WTC11 (cell line): ENCODE measurements at regions not wholly inside any gene's neighbourhood (a gene's known extent, or its start where the extent isn't known, plus 50 kb on each side); places are given as distances from the start of the nearest gene placed in this dataset.

ENCODE experiments used
- ATAC-seq: fragments of 200-7000 bp; cut with Tn5 transposase; 2 replicates; pipeline ENCODE4 v1.10.0; 2021; ENCODE audit warnings: mild to moderate bottlenecking, moderate library complexity
- CTCF ChIA-PET: fragments of 300-600 bp; sonication (Branson Sonifier 250); formaldehyde crosslinking; loops from one replicate; lab custom pipeline; 2021; ENCODE audit warnings: antibody characterized with exemption; lab: Charles Lee
- POLR2A ChIA-PET: fragments of 350-600 bp; sonication (Branson Sonifier 250); formaldehyde crosslinking; loops from one replicate; lab custom pipeline; 2021; ENCODE audit warnings: antibody characterized with exemption; lab: Charles Lee
- DNase-seq: peaks from one replicate; pipeline ENCODE4 v3.0.0; 2021; ENCODE audit warnings: low spot score
- H3K27ac Mint-ChIP-seq: 2 replicates; pipeline ENCODE4 v1.8.0; 2021; ENCODE audit warnings: mixed read lengths
- H3K27me3 Mint-ChIP-seq: 2 replicates; pipeline ENCODE4 v1.8.0; 2021; ENCODE audit warnings: low read depth, mild to moderate bottlenecking, moderate library complexity, mixed read lengths
- H3K36me3 Mint-ChIP-seq: 2 replicates; pipeline ENCODE4 v1.8.0; 2021; ENCODE audit warnings: mixed read lengths
- H3K4me1 Mint-ChIP-seq: 2 replicates; pipeline ENCODE4 v1.8.0; 2022; ENCODE audit warnings: mixed read lengths
- H3K4me3 Mint-ChIP-seq: 2 replicates; pipeline ENCODE4 v1.8.0; 2021; ENCODE audit warnings: mild to moderate bottlenecking, moderate library complexity, mixed read lengths
- H3K9me3 Mint-ChIP-seq: 2 replicates; pipeline ENCODE4 v1.8.0; 2021; ENCODE audit warnings: mixed read lengths
- ATF6 ChIP-seq: sonication (generic); formaldehyde crosslinking; IDR thresholded peaks from 2 replicates; pipeline ENCODE4 v1.8.1; 2023; ENCODE audit warnings: mild to moderate bottlenecking, missing genetic modification reagents
- E2F5 ChIP-seq: sonication (generic); formaldehyde crosslinking; IDR thresholded peaks from 2 replicates; pipeline ENCODE4 v1.8.1; 2022; ENCODE audit warnings: mild to moderate bottlenecking, moderate library complexity, missing genetic modification reagents
- GABPB1 ChIP-seq: sonication (generic); formaldehyde crosslinking; IDR thresholded peaks from 2 replicates; pipeline ENCODE4 v1.8.1; 2023; ENCODE audit warnings: mild to moderate bottlenecking, missing genetic modification reagents
- HMGA2 ChIP-seq: fragments of 250-450 bp; sonication (Bioruptor Pico); IDR thresholded peaks from 2 replicates; pipeline ENCODE4 v1.4.0; 2021; ENCODE audit warnings: mild to moderate bottlenecking, moderate library complexity
- HMGXB4 ChIP-seq: sonication (generic); formaldehyde crosslinking; IDR thresholded peaks from 2 replicates; pipeline ENCODE4 v1.8.1; 2023; ENCODE audit warnings: mild to moderate bottlenecking, moderate library complexity, missing genetic modification reagents
- JUN ChIP-seq: sonication (generic); formaldehyde crosslinking; IDR thresholded peaks from 2 replicates; pipeline ENCODE4 v1.8.0; 2023; ENCODE audit warnings: mild to moderate bottlenecking, missing genetic modification reagents
- MXD4 ChIP-seq: fragments of 250-450 bp; sonication (Bioruptor Pico); IDR thresholded peaks from 2 replicates; pipeline ENCODE4 v1.8.0; 2021; ENCODE audit warnings: mild to moderate bottlenecking, moderate library complexity, borderline replicate concordance
- NR1H2 ChIP-seq: sonication (generic); formaldehyde crosslinking; IDR thresholded peaks from 2 replicates; pipeline ENCODE4 v1.9.0; 2021; ENCODE audit warnings: mild to moderate bottlenecking, moderate library complexity, missing genetic modification reagents
- NR2C2 ChIP-seq: sonication (generic); formaldehyde crosslinking; IDR thresholded peaks from 2 replicates; pipeline ENCODE4 v1.8.0; 2022; ENCODE audit warnings: mild to moderate bottlenecking, missing genetic modification reagents
- NR3C1 ChIP-seq: sonication (generic); formaldehyde crosslinking; conservative IDR thresholded peaks from 2 replicates; pipeline ENCODE4 v1.8.1; 2023; ENCODE audit warnings: low read depth, mild to moderate bottlenecking, missing genetic modification reagents
- PRRX2 ChIP-seq: fragments of 250-450 bp; sonication (Bioruptor Pico); IDR thresholded peaks from 2 replicates; pipeline ENCODE4 v1.8.0; 2021; ENCODE audit warnings: mild to moderate bottlenecking
- SMAD4 ChIP-seq: sonication (generic); formaldehyde crosslinking; IDR thresholded peaks from 2 replicates; pipeline ENCODE4 v1.8.0; 2022; ENCODE audit warnings: mild to moderate bottlenecking, missing genetic modification reagents
- SOX15 ChIP-seq: fragments of 250-450 bp; sonication (Bioruptor Pico); IDR thresholded peaks from 2 replicates; pipeline ENCODE4 v1.9.0; 2021; ENCODE audit warnings: mild to moderate bottlenecking
- ZNF121 ChIP-seq: sonication (generic); formaldehyde crosslinking; IDR thresholded peaks from 2 replicates; pipeline ENCODE4 v1.8.0; 2023; ENCODE audit warnings: missing genetic modification reagents
- ZNF423 ChIP-seq: fragments of 250-450 bp; sonication (Bioruptor Pico); IDR thresholded peaks from 2 replicates; pipeline ENCODE4 v2.1.2; 2022; ENCODE audit warnings: mild to moderate bottlenecking, moderate library complexity
- TF ChIP-seq, protein P1 (sequence below): fragments of 250-450 bp; sonication (Bioruptor Pico); IDR thresholded peaks from 2 replicates; pipeline ENCODE4 v1.8.0; 2021; ENCODE audit warnings: mild to moderate bottlenecking
- TF ChIP-seq, protein P2 (sequence below): sonication (generic); formaldehyde crosslinking; IDR thresholded peaks from 2 replicates; pipeline ENCODE4 v1.8.1; 2023; ENCODE audit warnings: mild to moderate bottlenecking, missing genetic modification reagents
- TF ChIP-seq, protein P3 (sequence below): fragments of 250-450 bp; sonication (Bioruptor Pico); IDR thresholded peaks from 2 replicates; pipeline ENCODE4 v1.9.0; 2021; ENCODE audit warnings: moderate library complexity, mild to moderate bottlenecking, inconsistent platforms, borderline replicate concordance
- TF ChIP-seq, protein P4 (sequence below): fragments of 250-450 bp; sonication (Bioruptor Pico); IDR thresholded peaks from 2 replicates; pipeline ENCODE4 v1.9.0; 2021; ENCODE audit warnings: mild to moderate bottlenecking, borderline replicate concordance

DNA sequence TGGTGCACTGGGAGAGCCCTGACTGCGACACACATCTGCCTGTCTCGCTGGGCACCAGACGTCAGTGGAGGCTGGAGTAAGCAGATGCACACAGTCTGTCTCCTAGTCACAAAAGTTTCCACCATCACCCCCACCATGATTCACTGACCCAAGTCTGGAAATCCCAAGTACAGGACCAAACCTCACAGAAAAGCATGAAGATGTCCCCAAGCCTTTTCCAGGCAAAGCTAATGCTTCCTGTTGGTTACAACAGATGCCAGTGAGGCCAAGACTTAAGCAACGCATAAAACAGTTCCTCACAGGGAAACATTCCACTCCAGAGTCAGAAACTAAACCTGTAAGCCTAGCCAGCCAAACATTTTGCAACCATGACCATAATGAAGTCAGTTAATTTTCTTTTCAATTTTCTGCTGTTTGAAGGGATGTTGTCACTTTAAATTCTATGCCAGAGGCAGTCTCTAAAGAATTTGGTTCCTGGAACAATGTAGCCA lies 259.3 kb upstream of the SLC30A5 start (continued):
- TF ChIP-seq ATF6 (CRISPR knock-in tag) (no peak), JUN (CRISPR knock-in tag) (no peak), E2F5 (CRISPR knock-in tag) (no peak)

DNA sequence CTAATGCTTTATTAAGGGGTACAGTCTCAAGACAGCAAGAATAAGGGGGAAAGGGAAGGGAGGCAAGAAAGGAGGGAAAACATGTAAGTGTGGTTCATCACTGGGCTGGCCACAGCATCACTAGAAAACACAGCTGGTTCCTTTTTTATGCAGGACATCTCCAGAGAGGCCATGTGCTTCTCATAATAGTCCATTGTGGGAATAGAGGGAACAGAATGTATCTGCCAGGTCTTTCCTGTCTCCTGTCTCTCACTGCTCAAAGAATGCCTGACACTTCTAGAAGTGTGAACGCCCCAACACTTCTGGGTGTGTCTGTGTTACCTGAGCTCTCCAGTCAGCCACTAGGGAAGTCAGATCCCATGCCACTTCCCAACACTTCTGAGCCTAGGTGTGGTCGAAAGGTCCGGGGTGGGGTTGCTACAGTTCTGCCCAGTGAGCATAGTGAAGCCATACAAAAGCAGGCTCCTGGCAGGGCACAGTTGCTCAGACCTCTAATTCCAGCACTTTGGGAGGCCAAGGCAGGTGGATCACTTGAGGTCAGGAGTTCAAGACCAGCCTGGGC lies 255.6 kb upstream of the SLC30A5 start:
- no peak overlapping the region for H3K4me3 Mint-ChIP-seq
- H3K27me3 Mint-ChIP-seq: no peaks in the 10 kb centered on the region
- H3K36me3 Mint-ChIP-seq: no peaks in the 10 kb centered on the region
- no peak overlapping the region for H3K27ac Mint-ChIP-seq
- no peaks in the 10 kb centered on the region for H3K9me3 Mint-ChIP-seq
- no peak for ATAC-seq
- ChIA-PET CTCF (no interaction called here), POLR2A (no interaction called here)
- peaks cover 21% of the 10 kb centered on the region for H3K4me1 Mint-ChIP-seq
- DNase-seq: no peak
- TF ChIP-seq SOX15 (CRISPR knock-in tag): no peak
- TF ChIP-seq MXD4 (CRISPR knock-in tag): no peak
- no peak for TF ChIP-seq JUN (CRISPR knock-in tag)
- no peak for TF ChIP-seq GABPB1
- TF ChIP-seq ZNF121 (CRISPR knock-in tag): no peak
- no peak for TF ChIP-seq HMGXB4 (CRISPR knock-in tag)
- TF ChIP-seq NR1H2 (CRISPR knock-in tag): no peak
- TF ChIP-seq NR2C2 (CRISPR knock-in tag): no peak
- TF ChIP-seq NR3C1 (CRISPR knock-in tag): no peak
- no peak for TF ChIP-seq HMGA2 (CRISPR knock-in tag)
- TF ChIP-seq ZNF423 (CRISPR knock-in tag): no peak
- TF ChIP-seq, protein P1, sequence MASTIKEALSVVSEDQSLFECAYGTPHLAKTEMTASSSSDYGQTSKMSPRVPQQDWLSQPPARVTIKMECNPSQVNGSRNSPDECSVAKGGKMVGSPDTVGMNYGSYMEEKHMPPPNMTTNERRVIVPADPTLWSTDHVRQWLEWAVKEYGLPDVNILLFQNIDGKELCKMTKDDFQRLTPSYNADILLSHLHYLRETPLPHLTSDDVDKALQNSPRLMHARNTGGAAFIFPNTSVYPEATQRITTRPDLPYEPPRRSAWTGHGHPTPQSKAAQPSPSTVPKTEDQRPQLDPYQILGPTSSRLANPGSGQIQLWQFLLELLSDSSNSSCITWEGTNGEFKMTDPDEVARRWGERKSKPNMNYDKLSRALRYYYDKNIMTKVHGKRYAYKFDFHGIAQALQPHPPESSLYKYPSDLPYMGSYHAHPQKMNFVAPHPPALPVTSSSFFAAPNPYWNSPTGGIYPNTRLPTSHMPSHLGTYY: no peak
- TF ChIP-seq, protein P2, sequence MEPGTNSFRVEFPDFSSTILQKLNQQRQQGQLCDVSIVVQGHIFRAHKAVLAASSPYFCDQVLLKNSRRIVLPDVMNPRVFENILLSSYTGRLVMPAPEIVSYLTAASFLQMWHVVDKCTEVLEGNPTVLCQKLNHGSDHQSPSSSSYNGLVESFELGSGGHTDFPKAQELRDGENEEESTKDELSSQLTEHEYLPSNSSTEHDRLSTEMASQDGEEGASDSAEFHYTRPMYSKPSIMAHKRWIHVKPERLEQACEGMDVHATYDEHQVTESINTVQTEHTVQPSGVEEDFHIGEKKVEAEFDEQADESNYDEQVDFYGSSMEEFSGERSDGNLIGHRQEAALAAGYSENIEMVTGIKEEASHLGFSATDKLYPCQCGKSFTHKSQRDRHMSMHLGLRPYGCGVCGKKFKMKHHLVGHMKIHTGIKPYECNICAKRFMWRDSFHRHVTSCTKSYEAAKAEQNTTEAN: no peak
- no peak for TF ChIP-seq E2F5 (CRISPR knock-in tag)
- TF ChIP-seq, protein P3, sequence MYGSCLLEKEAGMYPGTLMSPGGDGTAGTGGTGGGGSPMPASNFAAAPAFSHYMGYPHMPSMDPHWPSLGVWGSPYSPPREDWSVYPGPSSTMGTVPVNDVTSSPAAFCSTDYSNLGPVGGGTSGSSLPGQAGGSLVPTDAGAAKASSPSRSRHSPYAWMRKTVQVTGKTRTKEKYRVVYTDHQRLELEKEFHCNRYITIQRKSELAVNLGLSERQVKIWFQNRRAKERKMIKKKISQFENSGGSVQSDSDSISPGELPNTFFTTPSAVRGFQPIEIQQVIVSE (CRISPR knock-in tag): no peak
- TF ChIP-seq, protein P4, sequence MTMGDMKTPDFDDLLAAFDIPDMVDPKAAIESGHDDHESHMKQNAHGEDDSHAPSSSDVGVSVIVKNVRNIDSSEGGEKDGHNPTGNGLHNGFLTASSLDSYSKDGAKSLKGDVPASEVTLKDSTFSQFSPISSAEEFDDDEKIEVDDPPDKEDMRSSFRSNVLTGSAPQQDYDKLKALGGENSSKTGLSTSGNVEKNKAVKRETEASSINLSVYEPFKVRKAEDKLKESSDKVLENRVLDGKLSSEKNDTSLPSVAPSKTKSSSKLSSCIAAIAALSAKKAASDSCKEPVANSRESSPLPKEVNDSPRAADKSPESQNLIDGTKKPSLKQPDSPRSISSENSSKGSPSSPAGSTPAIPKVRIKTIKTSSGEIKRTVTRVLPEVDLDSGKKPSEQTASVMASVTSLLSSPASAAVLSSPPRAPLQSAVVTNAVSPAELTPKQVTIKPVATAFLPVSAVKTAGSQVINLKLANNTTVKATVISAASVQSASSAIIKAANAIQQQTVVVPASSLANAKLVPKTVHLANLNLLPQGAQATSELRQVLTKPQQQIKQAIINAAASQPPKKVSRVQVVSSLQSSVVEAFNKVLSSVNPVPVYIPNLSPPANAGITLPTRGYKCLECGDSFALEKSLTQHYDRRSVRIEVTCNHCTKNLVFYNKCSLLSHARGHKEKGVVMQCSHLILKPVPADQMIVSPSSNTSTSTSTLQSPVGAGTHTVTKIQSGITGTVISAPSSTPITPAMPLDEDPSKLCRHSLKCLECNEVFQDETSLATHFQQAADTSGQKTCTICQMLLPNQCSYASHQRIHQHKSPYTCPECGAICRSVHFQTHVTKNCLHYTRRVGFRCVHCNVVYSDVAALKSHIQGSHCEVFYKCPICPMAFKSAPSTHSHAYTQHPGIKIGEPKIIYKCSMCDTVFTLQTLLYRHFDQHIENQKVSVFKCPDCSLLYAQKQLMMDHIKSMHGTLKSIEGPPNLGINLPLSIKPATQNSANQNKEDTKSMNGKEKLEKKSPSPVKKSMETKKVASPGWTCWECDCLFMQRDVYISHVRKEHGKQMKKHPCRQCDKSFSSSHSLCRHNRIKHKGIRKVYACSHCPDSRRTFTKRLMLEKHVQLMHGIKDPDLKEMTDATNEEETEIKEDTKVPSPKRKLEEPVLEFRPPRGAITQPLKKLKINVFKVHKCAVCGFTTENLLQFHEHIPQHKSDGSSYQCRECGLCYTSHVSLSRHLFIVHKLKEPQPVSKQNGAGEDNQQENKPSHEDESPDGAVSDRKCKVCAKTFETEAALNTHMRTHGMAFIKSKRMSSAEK: no peak
- no peak for TF ChIP-seq PRRX2 (CRISPR knock-in tag)
- TF ChIP-seq SMAD4 (CRISPR knock-in tag): no peak
